DND-41 (cell line): ENCODE measurements at regions not wholly inside any gene's neighbourhood (a gene's known extent, or its start where the extent isn't known, plus 50 kb on each side); places are given as distances from the start of the nearest gene placed in this dataset.

Experiments
- CTCF ChIP-seq: IDR thresholded peaks from 2 replicates; pipeline ENCODE4 v1.5.1; 2012; ENCODE audit warnings: borderline replicate concordance, low read length, moderate library complexity, mild to moderate bottlenecking; ENCODE audit not compliant: poor library complexity, severe bottlenecking; ENCODE audit errors: extremely low read depth
- EZH2 ChIP-seq: IDR thresholded peaks from 3 replicates; pipeline ENCODE4 v1.6.1; 2012; ENCODE audit warnings: borderline replicate concordance, low read depth, mild to moderate bottlenecking, moderate library complexity, low read length, inconsistent platforms; ENCODE audit not compliant: severe bottlenecking

DNA sequence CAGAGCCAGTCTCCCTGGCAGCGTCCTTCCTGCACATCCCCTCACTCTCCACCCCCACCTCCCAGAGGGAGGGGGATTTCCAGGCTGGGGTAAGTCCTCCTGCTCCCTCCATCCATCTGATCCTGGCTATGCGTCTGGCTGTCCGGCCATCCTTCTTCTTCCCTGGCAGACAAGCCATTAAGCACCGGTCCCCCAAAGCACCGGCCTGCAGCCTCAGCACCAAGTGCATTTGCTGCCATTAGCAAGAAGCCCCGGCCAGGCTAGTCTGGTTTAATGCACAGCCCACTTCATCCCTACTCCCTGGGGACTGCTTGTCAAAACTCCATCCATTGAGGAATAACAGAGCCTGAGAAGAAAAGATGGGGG is 208.7 kb upstream of the IER5L start:
- no peak for TF ChIP-seq CTCF
- no peak for TF ChIP-seq EZH2
